ENCODE measurements at regions not wholly inside any gene's neighbourhood (a gene's known extent, or its start where the extent isn't known, plus 50 kb on each side); places are given as distances from the start of the nearest gene placed in this dataset.

DNA sequence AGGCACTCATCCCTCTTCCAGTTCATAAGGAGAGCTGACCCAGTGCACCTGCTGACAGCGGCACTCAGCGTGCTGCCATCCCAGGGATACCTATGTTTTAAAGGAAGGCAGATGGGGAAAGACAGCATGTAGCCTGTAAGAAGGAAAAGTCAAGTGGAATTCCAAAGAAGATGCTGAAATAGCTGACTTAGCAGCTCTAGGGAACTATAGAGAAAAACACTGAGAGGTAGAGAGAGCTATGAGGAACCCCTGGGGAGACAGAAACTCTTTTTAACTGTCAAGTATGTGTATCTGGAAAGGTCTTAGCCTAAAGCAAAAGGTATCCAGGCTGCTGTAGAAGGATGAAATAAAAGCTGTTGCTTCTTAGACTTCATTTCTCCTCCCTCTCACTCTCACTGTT lies 113.4 kb upstream of the BCL6 start:
- TF ChIP-seq, protein P1, sequence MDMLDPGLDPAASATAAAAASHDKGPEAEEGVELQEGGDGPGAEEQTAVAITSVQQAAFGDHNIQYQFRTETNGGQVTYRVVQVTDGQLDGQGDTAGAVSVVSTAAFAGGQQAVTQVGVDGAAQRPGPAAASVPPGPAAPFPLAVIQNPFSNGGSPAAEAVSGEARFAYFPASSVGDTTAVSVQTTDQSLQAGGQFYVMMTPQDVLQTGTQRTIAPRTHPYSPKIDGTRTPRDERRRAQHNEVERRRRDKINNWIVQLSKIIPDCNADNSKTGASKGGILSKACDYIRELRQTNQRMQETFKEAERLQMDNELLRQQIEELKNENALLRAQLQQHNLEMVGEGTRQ (IDR thresholded peaks at IDR 0.05; ENCODE audit: low read depth, low read length), result no peak
- TF ChIP-seq, protein P2, sequence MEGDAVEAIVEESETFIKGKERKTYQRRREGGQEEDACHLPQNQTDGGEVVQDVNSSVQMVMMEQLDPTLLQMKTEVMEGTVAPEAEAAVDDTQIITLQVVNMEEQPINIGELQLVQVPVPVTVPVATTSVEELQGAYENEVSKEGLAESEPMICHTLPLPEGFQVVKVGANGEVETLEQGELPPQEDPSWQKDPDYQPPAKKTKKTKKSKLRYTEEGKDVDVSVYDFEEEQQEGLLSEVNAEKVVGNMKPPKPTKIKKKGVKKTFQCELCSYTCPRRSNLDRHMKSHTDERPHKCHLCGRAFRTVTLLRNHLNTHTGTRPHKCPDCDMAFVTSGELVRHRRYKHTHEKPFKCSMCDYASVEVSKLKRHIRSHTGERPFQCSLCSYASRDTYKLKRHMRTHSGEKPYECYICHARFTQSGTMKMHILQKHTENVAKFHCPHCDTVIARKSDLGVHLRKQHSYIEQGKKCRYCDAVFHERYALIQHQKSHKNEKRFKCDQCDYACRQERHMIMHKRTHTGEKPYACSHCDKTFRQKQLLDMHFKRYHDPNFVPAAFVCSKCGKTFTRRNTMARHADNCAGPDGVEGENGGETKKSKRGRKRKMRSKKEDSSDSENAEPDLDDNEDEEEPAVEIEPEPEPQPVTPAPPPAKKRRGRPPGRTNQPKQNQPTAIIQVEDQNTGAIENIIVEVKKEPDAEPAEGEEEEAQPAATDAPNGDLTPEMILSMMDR (conservative IDR thresholded peaks at IDR 0.05; ENCODE audit: low read depth, low read length), result no peak
- TF ChIP-seq RAD21 (IDR thresholded peaks at IDR 0.05; ENCODE audit: low read length) (no peak), MXI1 (IDR thresholded peaks at IDR 0.05; ENCODE audit: borderline replicate concordance, low read depth, low read length) (no peak), BHLHE40 (IDR thresholded peaks at IDR 0.05; ENCODE audit: low read depth, low read length) (no peak), MAZ (IDR thresholded peaks at IDR 0.05; ENCODE audit: borderline replicate concordance, low read depth, low read length) (no peak), CEBPB (IDR thresholded peaks at IDR 0.05; ENCODE audit: low read depth, low read length) (no peak), NFE2L2 (IDR thresholded peaks at IDR 0.05; ENCODE audit: low read depth, low read length) (no peak), POLR2A (IDR thresholded peaks at IDR 0.05; ENCODE audit: low read depth, low read length) (no peak), SMC3 (IDR thresholded peaks at IDR 0.05; ENCODE audit: low read depth, low read length) (no peak), MAFK (IDR thresholded peaks at IDR 0.05; ENCODE audit: low read depth, low read length) (peak; percentile 20; the same call in 1 of the 2 replicates), FOS (IDR thresholded peaks at IDR 0.05; ENCODE audit: low read depth, low read length) (no peak), CHD1 (IDR thresholded peaks at IDR 0.05; ENCODE audit: low read depth, low read length) (no peak), RCOR1 (IDR thresholded peaks at IDR 0.05; ENCODE audit: insufficient replicate concordance, low read length) (no peak)

Measured in IMR-90 (cell line).